ENCODE measurements at regions not wholly inside any gene's neighbourhood (a gene's known extent, or its start where the extent isn't known, plus 50 kb on each side); places are given as distances from the start of the nearest gene placed in this dataset.

GRCh38 chr4:133720001-133720400, 481.6 kb downstream of the PABPC4L start:
- Mint-ChIP-seq H3K27me3 (ENCODE audit: low read depth) (no peaks in the 10 kb centered on the region), H3K4me3 (no peak overlapping the region), H3K27ac (no peak overlapping the region), H3K4me1 (no peaks in the 10 kb centered on the region), H3K36me3 (no peaks in the 10 kb centered on the region), H3K9me3 (no peaks in the 10 kb centered on the region)
- ChIA-PET CTCF (no interaction called here), POLR2A (no interaction called here)
- no peak for ATAC-seq
- TF ChIP-seq ELF4 (CRISPR knock-in tag; IDR thresholded peaks at IDR 0.05; ENCODE audit: low read depth) (no peak), E2F1 (CRISPR knock-in tag; IDR thresholded peaks at IDR 0.05) (no peak), MLX (CRISPR knock-in tag; IDR thresholded peaks at IDR 0.05) (no peak), NFE2L1 (CRISPR knock-in tag; IDR thresholded peaks at IDR 0.05) (no peak), USF2 (CRISPR knock-in tag; IDR thresholded peaks at IDR 0.05) (no peak), RORB (CRISPR knock-in tag; IDR thresholded peaks at IDR 0.05) (no peak), GRHL2 (CRISPR knock-in tag; IDR thresholded peaks at IDR 0.05; ENCODE audit: insufficient replicate concordance, severe bottlenecking) (no peak)
- no peak for DNase-seq (ENCODE audit: low spot score)

GRCh38 chr4:133719098-133719497, 482.5 kb downstream of the PABPC4L start:
- Mint-ChIP-seq H3K36me3 (no peaks in the 10 kb centered on the region), H3K4me1 (no peaks in the 10 kb centered on the region), H3K4me3 (no peak overlapping the region), H3K27ac (no peak overlapping the region), H3K9me3 (no peaks in the 10 kb centered on the region), H3K27me3 (ENCODE audit: low read depth) (no peaks in the 10 kb centered on the region)
- CTCF ChIA-PET = no interaction called here
- POLR2A ChIA-PET = no interaction called here
- no peak for DNase-seq (ENCODE audit: low spot score)
- TF ChIP-seq SMAD3 (CRISPR knock-in tag; IDR thresholded peaks at IDR 0.05; ENCODE audit: borderline replicate concordance) = no peak
- no peak for TF ChIP-seq CREB1 (CRISPR knock-in tag; IDR thresholded peaks at IDR 0.05)
- no peak for TF ChIP-seq E2F4 (CRISPR knock-in tag; IDR thresholded peaks at IDR 0.05; ENCODE audit: borderline replicate concordance, low read depth)
- TF ChIP-seq ZNF219 (CRISPR knock-in tag; IDR thresholded peaks at IDR 0.05; ENCODE audit: borderline replicate concordance) = no peak
- TF ChIP-seq ATF3 (CRISPR knock-in tag; conservative IDR thresholded peaks at IDR 0.05) = no peak
- no peak for TF ChIP-seq CDX4 (CRISPR knock-in tag; IDR thresholded peaks at IDR 0.05; ENCODE audit: borderline replicate concordance)
- TF ChIP-seq GRHL2 (CRISPR knock-in tag; IDR thresholded peaks at IDR 0.05; ENCODE audit: insufficient replicate concordance, severe bottlenecking) = no peak
- no peak for TF ChIP-seq ZNF425 (CRISPR knock-in tag; conservative IDR thresholded peaks at IDR 0.05)
- TF ChIP-seq JUN (CRISPR knock-in tag; IDR thresholded peaks at IDR 0.05) = no peak
- TF ChIP-seq NFE2L1 (CRISPR knock-in tag; IDR thresholded peaks at IDR 0.05) = no peak
- TF ChIP-seq EMX1 (CRISPR knock-in tag; IDR thresholded peaks at IDR 0.05) = no peak
- no peak for TF ChIP-seq ATF6 (CRISPR knock-in tag; IDR thresholded peaks at IDR 0.05)
- no peak for ATAC-seq

Measured in WTC11 (cell line).